HFFc6 (cell line): ENCODE measurements at regions not wholly inside any gene's neighbourhood (a gene's known extent, or its start where the extent isn't known, plus 50 kb on each side); places are given as distances from the start of the nearest gene placed in this dataset.

Experiments used
- DNase-seq: peaks from one replicate; pipeline ENCODE4 v3.0.0-alpha.2; 2018
- H3K27ac Mint-ChIP-seq: 2 replicates; pipeline ENCODE4 v1.8.0; 2020; ENCODE audit warnings: mild to moderate bottlenecking, mixed read lengths
- H3K27me3 Mint-ChIP-seq: 2 replicates; pipeline ENCODE4 v1.8.0; 2021; ENCODE audit warnings: mild to moderate bottlenecking, moderate library complexity, mixed read lengths; ENCODE audit not compliant: insufficient read depth
- H3K36me3 Mint-ChIP-seq: 2 replicates; pipeline ENCODE4 v1.8.0; 2021; ENCODE audit warnings: low read depth, mixed read lengths
- H3K4me1 Mint-ChIP-seq: 2 replicates; pipeline ENCODE4 v1.8.0; 2020; ENCODE audit warnings: low read depth, mixed read lengths
- H3K4me3 Mint-ChIP-seq: 2 replicates; pipeline ENCODE4 v1.8.0; 2020; ENCODE audit warnings: mild to moderate bottlenecking, moderate library complexity, mixed read lengths
- H3K9me3 Mint-ChIP-seq: 2 replicates; pipeline ENCODE4 v1.8.0; 2020; ENCODE audit warnings: mild to moderate bottlenecking, mixed read lengths
- CTCF ChIP-seq: fragments of 200-600 bp; sonication (generic); IDR thresholded peaks from 2 replicates; pipeline ENCODE4 v1.5.0; 2021; ENCODE audit warnings: antibody characterized with exemption, mild to moderate bottlenecking

- 0 out of 2 replicates have a peak, but pooled peaks cover 6% of the 10 kb centered on the region for H3K4me1 Mint-ChIP-seq
- no peak overlapping the region for H3K27ac Mint-ChIP-seq
- no peak for TF ChIP-seq CTCF
- no peaks in the 10 kb centered on the region for H3K36me3 Mint-ChIP-seq
- peaks cover 8% of the 10 kb centered on the region; the same call in 1 of the 2 replicates for H3K9me3 Mint-ChIP-seq
- H3K27me3 Mint-ChIP-seq, result no peaks in the 10 kb centered on the region
- no peak overlapping the region for H3K4me3 Mint-ChIP-seq
- no peak for DNase-seq
Measured at GRCh38 chr12:107894589-107894988, 120.1 kb downstream of the ASCL4 start.

- Mint-ChIP-seq H3K36me3 (no peaks in the 10 kb centered on the region), H3K27me3 (no peaks in the 10 kb centered on the region), H3K4me3 (no peak overlapping the region), H3K4me1 (0 out of 2 replicates have a peak, but pooled peaks cover 6% of the 10 kb centered on the region), H3K9me3 (peaks cover 19% of the 10 kb centered on the region; the same call in 1 of the 2 replicates), H3K27ac (no peak overlapping the region)
- TF ChIP-seq CTCF, result no peak
- no peak for DNase-seq
Measured at GRCh38 chr12:107895966-107896365, 121.5 kb downstream of the ASCL4 start.

- Mint-ChIP-seq H3K4me3 (no peak overlapping the region), H3K9me3 (peaks cover 15% of the 10 kb centered on the region), H3K27ac (no peak overlapping the region), H3K27me3 (no peaks in the 10 kb centered on the region), H3K36me3 (no peaks in the 10 kb centered on the region), H3K4me1 (no peaks in the 10 kb centered on the region)
- no peak for TF ChIP-seq CTCF
- DNase-seq, result no peak
Measured at GRCh38 chr12:107900588-107900987, 126.1 kb downstream of the ASCL4 start.

- Mint-ChIP-seq H3K27me3 (no peaks in the 10 kb centered on the region), H3K36me3 (no peaks in the 10 kb centered on the region), H3K9me3 (peaks cover 15% of the 10 kb centered on the region), H3K4me3 (no peak overlapping the region), H3K4me1 (no peaks in the 10 kb centered on the region), H3K27ac (no peak overlapping the region)
- no peak for TF ChIP-seq CTCF
- no peak for DNase-seq
Measured at GRCh38 chr12:107903341-107904061, 129.0 kb downstream of the ASCL4 start.

GRCh38 chr12:107906707-107907106 is 132.2 kb downstream of the ASCL4 start:
- H3K27me3 Mint-ChIP-seq, result peaks cover 4% of the 10 kb centered on the region
- H3K4me3 Mint-ChIP-seq, result no peak overlapping the region
- H3K9me3 Mint-ChIP-seq, result peaks cover 18% of the 10 kb centered on the region
- H3K36me3 Mint-ChIP-seq, result no peaks in the 10 kb centered on the region
- H3K4me1 Mint-ChIP-seq, result no peaks in the 10 kb centered on the region
- no peak for DNase-seq
- no peak for TF ChIP-seq CTCF
- no peak overlapping the region for H3K27ac Mint-ChIP-seq
